Common myeloid progenitor, CD34-positive (primary cell): ENCODE measurements at regions not wholly inside any gene's neighbourhood (a gene's known extent, or its start where the extent isn't known, plus 50 kb on each side); places are given as distances from the start of the nearest gene placed in this dataset.

ENCODE experiments used
- CTCF ChIA-PET: fragments of 350-600 bp; sonication (Branson Sonifier 250); formaldehyde crosslinking; loops from one replicate; lab custom pipeline; 2021; ENCODE audit warnings: antibody characterized with exemption; lab: Charles Lee
- POLR2A ChIA-PET: fragments of 350-600 bp; sonication (Branson Sonifier 250); formaldehyde crosslinking; loops from one replicate; lab custom pipeline; 2021; ENCODE audit warnings: antibody characterized with exemption; lab: Charles Lee
- DNase-seq, 3 donors: peaks; one replicate each; pipeline versions ENCODE4 v3.0.0 to v3.0.0-alpha.2; 2013
- H3K27ac ChIP-seq, 2 experiments: 1 replicate in 1 of 2; 2 replicates in 1 of 2; pipeline ENCODE4 v1.7.0; 2013; ENCODE audit warnings: inconsistent platforms in 2 of 2, low read length in 2 of 2, mild to moderate bottlenecking in 2 of 2, low read depth in 1 of 2, moderate library complexity in 1 of 2; ENCODE audit not compliant: severe bottlenecking in 2 of 2, insufficient read depth in 1 of 2, poor library complexity in 1 of 2
- H3K27me3 ChIP-seq, 5 experiments: replicated peaks in 2 of 5; 1 replicate in 3 of 5; 2 replicates in 2 of 5; pipeline versions ENCODE4 v1.6.1 to v1.7.0; 2013; ENCODE audit warnings: low read length in 4 of 5, mild to moderate bottlenecking in 2 of 5, moderate library complexity in 2 of 5, inconsistent platforms in 1 of 5; ENCODE audit not compliant: insufficient read depth in 5 of 5, control insufficient read depth in 4 of 5
- H3K36me3 ChIP-seq, 4 experiments: 1 replicate in 2 of 4; 2 replicates in 2 of 4; pipeline versions ENCODE4 v1.6.1 to v1.7.0; 2013; ENCODE audit warnings: low read length in 3 of 4, control low read depth in 1 of 4, mild to moderate bottlenecking in 1 of 4; ENCODE audit not compliant: control insufficient read depth in 4 of 4, insufficient read depth in 4 of 4
- H3K4me1 ChIP-seq, 4 experiments: 1 replicate in 3 of 4; 2 replicates in 1 of 4; pipeline versions ENCODE4 v1.6.1 to v1.7.1; 2013; ENCODE audit warnings: low read length in 3 of 4, mild to moderate bottlenecking in 3 of 4, control low read depth in 1 of 4, inconsistent platforms in 1 of 4, moderate library complexity in 1 of 4; ENCODE audit not compliant: control insufficient read depth in 4 of 4, insufficient read depth in 4 of 4; ENCODE audit errors: control extremely low read depth in 1 of 4
- H3K4me3 ChIP-seq, 7 experiments: 1 replicate in 4 of 7; 2 replicates in 3 of 7; pipeline versions ENCODE4 v1.5.1 to v1.7.0; 2013; ENCODE audit warnings: mild to moderate bottlenecking in 7 of 7, low read length in 6 of 7, moderate library complexity in 6 of 7, inconsistent platforms in 2 of 7, low read depth in 2 of 7, control low read depth in 1 of 7; ENCODE audit not compliant: insufficient read depth in 4 of 7, control insufficient read depth in 1 of 7; ENCODE audit errors: extremely low read depth in 1 of 7
- H3K9me3 ChIP-seq, 5 experiments: 1 replicate in 4 of 5; 2 replicates in 1 of 5; pipeline versions ENCODE4 v1.6.1 to v1.7.1; 2013; ENCODE audit warnings: low read length in 4 of 5, mild to moderate bottlenecking in 2 of 5, inconsistent platforms in 1 of 5, low read depth in 1 of 5, moderate library complexity in 1 of 5; ENCODE audit not compliant: control insufficient read depth in 4 of 5, insufficient read depth in 2 of 5; ENCODE audit errors: control extremely low read depth in 1 of 5
- WGBS: methylation state at CpG from one replicate; pipeline ENCODE4 v1.1.5; 2013; ENCODE audit not compliant: insufficient coverage; 5-methylcytosine and 5-hydroxymethylcytosine counted together

DNA sequence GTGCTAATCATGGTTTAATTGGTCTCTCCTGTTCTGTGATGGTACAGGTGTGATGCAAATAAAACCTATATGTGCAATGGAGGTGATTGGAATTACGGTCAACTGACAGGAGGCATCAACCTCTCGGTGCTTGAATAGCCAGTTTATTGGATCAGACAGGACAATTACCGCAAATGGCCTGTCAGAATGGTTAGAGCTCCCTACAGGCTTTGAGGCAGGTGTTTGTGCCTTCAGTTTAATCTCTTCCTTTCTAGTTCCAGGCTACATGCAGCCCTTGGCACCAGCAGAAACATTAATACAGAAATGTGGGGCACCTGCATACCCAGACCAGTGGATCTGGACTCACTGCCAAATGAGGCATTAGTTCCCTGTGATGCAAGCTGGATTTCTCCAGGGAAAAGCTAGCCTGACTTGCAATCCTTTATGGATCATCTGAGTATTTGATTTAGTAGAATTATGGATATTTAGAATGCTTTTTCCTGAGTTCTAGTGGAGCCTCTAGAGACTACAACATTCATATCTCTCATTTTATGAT, 128.6 kb downstream of the MAT2B start:
- Histone ChIP-seq H3K27ac (no peak overlapping the region), H3K36me3 (no peaks in the 10 kb centered on the region)
- POLR2A ChIA-PET: no interaction called here

DNA sequence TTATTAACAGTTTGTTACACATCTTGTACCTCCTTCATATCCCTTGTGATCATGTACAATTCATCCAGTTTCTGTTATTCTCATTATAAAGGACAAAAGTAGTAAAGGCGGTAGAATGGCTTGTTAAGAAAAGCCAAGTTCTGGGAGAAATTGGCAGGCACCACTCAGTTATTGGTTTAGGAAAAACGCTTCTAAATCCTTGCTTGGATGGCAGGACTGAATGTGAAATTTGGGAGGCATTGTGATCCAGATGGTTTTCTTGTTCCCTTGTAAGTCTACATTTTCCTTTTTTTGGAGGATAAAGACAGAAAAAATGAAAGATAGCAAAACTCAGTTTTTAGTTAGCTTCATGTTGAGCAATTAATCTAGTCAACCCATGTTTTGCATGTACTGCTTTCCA, 130.2 kb downstream of the MAT2B start:
- H3K27ac ChIP-seq: no peak overlapping the region
- no peaks in the 10 kb centered on the region for H3K36me3 ChIP-seq
- ChIA-PET POLR2A (no interaction called here), CTCF (no interaction called here)
- no CpG with 5 or more reads among the region's 2 CpGs for WGBS
- no peaks in the 10 kb centered on the region for H3K9me3 ChIP-seq
- H3K27me3 ChIP-seq: no peaks in the 10 kb centered on the region
- no peak for DNase-seq
- no peak overlapping the region for H3K4me3 ChIP-seq
- H3K4me1 ChIP-seq: no peaks in the 10 kb centered on the region

More for the DNA sequence above, 128.6 kb downstream of the MAT2B start:
- no peak for DNase-seq
- CTCF ChIA-PET: interaction anchor here (1.0 kb wide), 1 partner anchor 10 kb away, joined by 3 read pairs; no protein-coding TSS in a partner anchor
- H3K4me3 ChIP-seq: no peak overlapping the region
- H3K9me3 ChIP-seq: no peaks in the 10 kb centered on the region
- no peaks in the 10 kb centered on the region for H3K4me1 ChIP-seq
- no peaks in the 10 kb centered on the region for H3K27me3 ChIP-seq
- WGBS: 95% methylated on average over 3 of the region's 3 CpGs

DNA sequence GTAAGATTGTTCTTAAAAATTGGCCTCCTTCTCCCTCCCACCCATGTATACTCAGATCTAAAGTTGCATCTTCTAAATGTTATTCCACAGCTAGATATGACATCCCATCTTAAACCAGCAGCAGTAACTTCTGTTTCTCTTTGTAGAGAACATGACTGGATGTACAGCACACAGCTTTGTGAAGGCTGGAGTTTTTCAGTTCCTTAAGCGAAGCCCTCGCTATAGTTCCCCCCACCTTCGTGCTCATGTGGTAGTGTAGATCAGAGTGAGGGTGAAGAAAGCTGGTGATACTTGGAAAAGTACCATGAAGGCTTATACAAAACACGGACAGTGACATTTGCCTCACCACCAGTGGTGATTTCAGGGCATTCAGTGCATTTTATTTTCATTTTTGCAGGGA, 137.5 kb downstream of the MAT2B start:
- H3K27me3 ChIP-seq: no peaks in the 10 kb centered on the region
- no peak for DNase-seq
- WGBS: 100% methylated on average over 1 of the region's 4 CpGs
- H3K27ac ChIP-seq: no peak overlapping the region
- no peaks in the 10 kb centered on the region for H3K36me3 ChIP-seq
- H3K4me3 ChIP-seq: no peak overlapping the region
- no peaks in the 10 kb centered on the region for H3K4me1 ChIP-seq
- ChIA-PET CTCF (no interaction called here), POLR2A (no interaction called here)
- no peaks in the 10 kb centered on the region for H3K9me3 ChIP-seq

DNA sequence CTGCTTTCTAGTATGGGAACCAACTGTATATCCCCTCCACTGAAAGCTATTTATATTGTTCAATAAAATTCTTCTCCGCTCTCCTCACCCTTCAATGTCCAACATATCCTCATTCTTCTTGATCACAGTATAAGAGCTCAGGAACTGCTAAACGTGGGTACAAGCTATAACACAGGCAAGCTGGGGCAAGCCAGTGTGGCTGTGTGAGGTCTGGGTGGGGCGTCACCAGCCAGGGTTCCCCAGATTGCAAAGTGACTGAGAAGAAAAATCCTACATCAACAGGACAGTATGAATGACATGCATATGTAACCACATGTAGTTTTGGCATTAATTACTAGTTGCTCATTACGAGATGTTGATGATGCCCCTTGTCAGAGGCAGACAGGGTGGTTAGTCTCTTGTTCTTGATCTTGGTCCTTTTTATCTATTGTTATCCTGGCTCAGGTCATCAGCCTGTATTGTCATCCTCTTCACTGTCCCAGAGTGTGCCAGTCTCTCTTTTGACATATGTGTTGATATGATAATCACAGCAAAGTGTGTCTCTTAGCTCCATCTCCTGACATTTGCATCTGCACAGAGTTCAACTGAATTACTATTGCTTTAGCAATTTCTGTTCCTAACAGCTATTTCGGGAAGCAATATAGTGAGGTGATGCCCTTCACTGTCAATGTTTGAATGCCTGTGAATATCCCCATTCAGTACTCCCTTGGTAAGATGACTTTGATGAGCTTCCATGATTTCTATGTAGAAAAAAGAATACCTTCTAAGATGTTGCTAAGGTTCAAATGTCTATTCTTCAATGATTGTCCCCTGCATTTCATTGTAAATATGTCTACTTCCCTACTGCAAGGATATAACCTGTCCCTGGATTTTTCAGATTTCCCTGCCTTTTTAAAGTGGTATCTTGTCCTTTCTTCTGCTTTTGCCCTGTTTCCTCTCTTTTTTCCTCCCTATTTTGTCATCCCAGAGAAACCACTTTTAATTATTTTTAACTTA, 140.3 kb downstream of the MAT2B start:
- H3K27me3 ChIP-seq: no peaks in the 10 kb centered on the region
- H3K36me3 ChIP-seq: no peaks in the 10 kb centered on the region
- POLR2A ChIA-PET: no interaction called here
- WGBS: 100% methylated on average over 4 of the region's 5 CpGs
- no peak for DNase-seq
- no peak overlapping the region for H3K4me3 ChIP-seq
- CTCF ChIA-PET: no interaction called here
- no peaks in the 10 kb centered on the region for H3K4me1 ChIP-seq
- no peak overlapping the region for H3K27ac ChIP-seq
- no peaks in the 10 kb centered on the region for H3K9me3 ChIP-seq

DNA sequence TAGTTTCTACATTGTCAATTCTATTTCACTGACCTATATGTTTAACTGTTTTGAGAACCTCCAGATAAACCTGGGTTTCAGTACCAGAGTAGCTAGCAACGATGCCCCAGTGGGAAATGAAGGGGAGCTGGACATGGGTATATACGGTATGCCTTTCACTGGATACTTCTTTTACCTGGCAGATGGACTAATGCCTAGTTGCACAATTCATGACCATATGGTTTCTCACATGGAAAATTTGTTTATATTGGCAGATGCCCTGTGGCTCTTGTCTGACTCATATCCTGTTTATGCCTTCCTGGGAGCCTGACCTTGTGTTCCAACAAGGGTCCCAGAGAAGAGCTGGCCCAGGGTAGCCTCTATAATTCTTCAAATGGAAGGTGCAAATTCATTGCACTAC, 144.1 kb downstream of the MAT2B start:
- 94% methylated on average over 2 of the region's 2 CpGs for WGBS
- Histone ChIP-seq H3K36me3 (no peaks in the 10 kb centered on the region), H3K4me3 (no peak overlapping the region), H3K4me1 (no peaks in the 10 kb centered on the region), H3K9me3 (peaks cover 0 to 2% (median 0%) of the 10 kb centered on the region in 5 experiments), H3K27ac (no peak overlapping the region), H3K27me3 (no peaks in the 10 kb centered on the region)
- DNase-seq: no peak
- CTCF ChIA-PET: no interaction called here
- POLR2A ChIA-PET: no interaction called here

DNA sequence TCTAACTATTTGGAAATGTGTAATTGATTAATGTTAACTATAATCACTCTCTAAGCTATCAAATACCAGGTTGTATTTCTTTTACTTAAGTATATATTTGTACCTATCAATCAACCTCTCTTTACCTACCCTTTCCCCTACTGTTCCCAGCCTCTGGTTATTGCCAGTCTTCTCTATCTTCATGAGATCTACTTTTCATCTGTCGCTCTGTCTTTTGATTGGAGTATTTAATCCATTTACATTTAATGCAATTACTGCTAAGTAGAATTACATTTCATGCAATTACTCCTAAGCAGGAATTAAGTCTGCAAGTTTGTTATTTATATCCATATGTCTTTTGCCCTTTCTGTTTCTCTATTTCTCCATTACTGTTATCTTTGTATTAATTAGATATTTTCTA, 148.1 kb downstream of the MAT2B start:
- no peaks in the 10 kb centered on the region for H3K27me3 ChIP-seq
- POLR2A ChIA-PET: no interaction called here
- peaks cover 0 to 2% (median 0%) of the 10 kb centered on the region in 5 experiments for H3K9me3 ChIP-seq
- no peaks in the 10 kb centered on the region for H3K36me3 ChIP-seq
- no CpG with 5 or more reads among the region's 1 CpG for WGBS
- no peak overlapping the region for H3K4me3 ChIP-seq
- CTCF ChIA-PET: no interaction called here
- no peaks in the 10 kb centered on the region for H3K4me1 ChIP-seq
- no peak overlapping the region for H3K27ac ChIP-seq
- DNase-seq: no peak
